ENCODE measurements at regions not wholly inside any gene's neighbourhood (a gene's known extent, or its start where the extent isn't known, plus 50 kb on each side); places are given as distances from the start of the nearest gene placed in this dataset.

DNA sequence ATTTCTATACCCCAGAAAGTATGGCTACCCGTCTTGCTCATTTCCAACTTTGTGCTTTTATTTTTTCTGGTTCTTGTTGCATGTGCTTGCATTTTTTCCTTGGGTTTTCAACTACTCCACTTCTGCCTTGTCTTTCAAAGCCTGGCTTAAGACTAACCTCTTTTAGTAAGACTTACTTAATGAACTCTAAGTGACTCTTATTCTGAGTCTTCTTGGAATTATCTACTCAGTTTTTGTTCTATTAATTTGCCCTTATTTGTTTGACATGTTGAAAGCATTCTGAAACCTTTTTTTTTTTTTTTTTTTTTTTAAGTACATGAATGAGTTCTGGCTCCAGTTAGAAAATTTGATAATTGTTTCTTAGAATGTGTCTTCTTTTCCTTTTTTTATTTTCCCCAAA lies 74.8 kb downstream of the SLIT2 start:
- H3K4me1 Mint-ChIP-seq (ENCODE audit: unreplicated experiment): peaks cover 2% of the 10 kb centered on the region
- no peaks in the 10 kb centered on the region for H3K9me3 Mint-ChIP-seq (ENCODE audit: unreplicated experiment)
- no peak for DNase-seq (ENCODE audit: low spot score)
- H3K4me3 Mint-ChIP-seq (ENCODE audit: unreplicated experiment): no peak overlapping the region
- no peaks in the 10 kb centered on the region for H3K27me3 Mint-ChIP-seq (ENCODE audit: unreplicated experiment)
- H3K27ac Mint-ChIP-seq (ENCODE audit: unreplicated experiment): no peak overlapping the region
- TF ChIP-seq, protein P1, sequence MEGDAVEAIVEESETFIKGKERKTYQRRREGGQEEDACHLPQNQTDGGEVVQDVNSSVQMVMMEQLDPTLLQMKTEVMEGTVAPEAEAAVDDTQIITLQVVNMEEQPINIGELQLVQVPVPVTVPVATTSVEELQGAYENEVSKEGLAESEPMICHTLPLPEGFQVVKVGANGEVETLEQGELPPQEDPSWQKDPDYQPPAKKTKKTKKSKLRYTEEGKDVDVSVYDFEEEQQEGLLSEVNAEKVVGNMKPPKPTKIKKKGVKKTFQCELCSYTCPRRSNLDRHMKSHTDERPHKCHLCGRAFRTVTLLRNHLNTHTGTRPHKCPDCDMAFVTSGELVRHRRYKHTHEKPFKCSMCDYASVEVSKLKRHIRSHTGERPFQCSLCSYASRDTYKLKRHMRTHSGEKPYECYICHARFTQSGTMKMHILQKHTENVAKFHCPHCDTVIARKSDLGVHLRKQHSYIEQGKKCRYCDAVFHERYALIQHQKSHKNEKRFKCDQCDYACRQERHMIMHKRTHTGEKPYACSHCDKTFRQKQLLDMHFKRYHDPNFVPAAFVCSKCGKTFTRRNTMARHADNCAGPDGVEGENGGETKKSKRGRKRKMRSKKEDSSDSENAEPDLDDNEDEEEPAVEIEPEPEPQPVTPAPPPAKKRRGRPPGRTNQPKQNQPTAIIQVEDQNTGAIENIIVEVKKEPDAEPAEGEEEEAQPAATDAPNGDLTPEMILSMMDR (IDR thresholded peaks at IDR 0.05; ENCODE audit: unreplicated experiment): no peak
- H3K36me3 Mint-ChIP-seq (ENCODE audit: low read depth, unreplicated experiment): no peaks in the 10 kb centered on the region

DNA sequence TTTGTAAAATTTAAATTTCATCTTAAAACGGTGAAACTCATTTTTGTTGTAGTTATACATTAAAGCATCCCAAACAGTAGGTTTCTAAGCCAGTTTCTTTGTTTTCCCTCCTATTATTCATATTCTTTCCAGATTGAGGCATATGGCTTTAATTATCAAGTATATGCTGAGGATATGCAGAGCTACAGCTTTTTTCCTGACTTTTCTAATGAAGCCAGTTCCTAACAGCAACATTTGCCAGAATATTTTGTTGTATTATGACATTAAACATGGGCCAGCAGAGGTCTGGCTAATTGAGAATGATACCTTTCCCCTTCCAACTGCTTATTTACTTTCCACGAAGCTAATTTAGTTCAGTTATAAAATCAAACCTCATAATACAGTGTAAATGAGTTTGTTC lies 75.3 kb downstream of the SLIT2 start:
- H3K4me1 Mint-ChIP-seq (ENCODE audit: unreplicated experiment): peaks cover 2% of the 10 kb centered on the region
- no peaks in the 10 kb centered on the region for H3K27me3 Mint-ChIP-seq (ENCODE audit: unreplicated experiment)
- no peak overlapping the region for H3K4me3 Mint-ChIP-seq (ENCODE audit: unreplicated experiment)
- H3K27ac Mint-ChIP-seq (ENCODE audit: unreplicated experiment): no peak overlapping the region
- H3K36me3 Mint-ChIP-seq (ENCODE audit: low read depth, unreplicated experiment): no peaks in the 10 kb centered on the region
- TF ChIP-seq, protein P1 (IDR thresholded peaks at IDR 0.05; ENCODE audit: unreplicated experiment): no peak
- H3K9me3 Mint-ChIP-seq (ENCODE audit: unreplicated experiment): no peaks in the 10 kb centered on the region
- DNase-seq (ENCODE audit: low spot score): no peak

DNA sequence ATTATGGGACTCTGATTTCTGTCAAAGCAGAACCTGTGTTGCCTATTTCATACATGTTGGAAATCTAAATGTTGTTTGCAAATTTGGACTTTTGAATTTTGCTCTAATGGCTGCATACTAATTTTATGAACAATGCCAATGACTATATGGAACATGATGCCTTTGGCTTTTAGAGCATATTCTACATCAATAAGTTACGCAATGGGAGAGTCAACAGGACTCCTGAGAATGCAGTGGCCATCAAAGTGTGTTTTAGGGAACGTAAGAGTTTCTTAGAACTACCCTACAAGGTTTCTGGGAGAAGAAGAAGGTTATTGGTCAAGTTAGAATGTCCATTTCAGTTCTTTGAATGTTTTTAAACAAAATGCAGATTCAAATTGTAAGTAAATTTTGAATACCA lies 76.1 kb downstream of the SLIT2 start:
- Mint-ChIP-seq H3K9me3 (ENCODE audit: unreplicated experiment) (no peaks in the 10 kb centered on the region), H3K36me3 (ENCODE audit: low read depth, unreplicated experiment) (no peaks in the 10 kb centered on the region), H3K4me1 (ENCODE audit: unreplicated experiment) (peaks cover 2% of the 10 kb centered on the region), H3K4me3 (ENCODE audit: unreplicated experiment) (no peak overlapping the region), H3K27me3 (ENCODE audit: unreplicated experiment) (no peaks in the 10 kb centered on the region), H3K27ac (ENCODE audit: unreplicated experiment) (no peak overlapping the region)
- TF ChIP-seq, protein P1 (IDR thresholded peaks at IDR 0.05; ENCODE audit: unreplicated experiment): no peak
- DNase-seq (ENCODE audit: low spot score): no peak

DNA sequence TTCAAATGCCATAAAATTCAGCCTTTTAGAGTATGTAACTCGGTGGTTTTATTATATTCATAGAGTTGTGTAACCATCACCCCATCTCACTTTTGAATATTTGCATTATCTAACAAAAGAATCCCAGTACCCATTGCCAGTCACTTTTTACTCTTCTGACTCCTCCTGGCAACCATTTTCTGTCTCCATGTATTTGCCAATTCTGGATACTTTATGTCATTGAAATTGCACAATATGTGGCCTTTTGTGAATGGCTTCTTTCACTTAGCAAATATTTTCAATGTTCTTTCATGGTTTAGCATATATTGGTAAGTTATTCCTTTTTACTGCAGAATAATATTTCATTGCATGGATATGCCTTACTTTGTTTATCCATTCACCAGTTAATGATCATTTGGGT lies 79.9 kb downstream of the SLIT2 start:
- no peak for DNase-seq (ENCODE audit: low spot score)
- Mint-ChIP-seq H3K36me3 (ENCODE audit: low read depth, unreplicated experiment) (no peaks in the 10 kb centered on the region), H3K4me1 (ENCODE audit: unreplicated experiment) (no peaks in the 10 kb centered on the region), H3K27me3 (ENCODE audit: unreplicated experiment) (no peaks in the 10 kb centered on the region), H3K9me3 (ENCODE audit: unreplicated experiment) (no peaks in the 10 kb centered on the region), H3K27ac (ENCODE audit: unreplicated experiment) (no peak overlapping the region), H3K4me3 (ENCODE audit: unreplicated experiment) (no peak overlapping the region)
- TF ChIP-seq, protein P1 (IDR thresholded peaks at IDR 0.05; ENCODE audit: unreplicated experiment): no peak

DNA sequence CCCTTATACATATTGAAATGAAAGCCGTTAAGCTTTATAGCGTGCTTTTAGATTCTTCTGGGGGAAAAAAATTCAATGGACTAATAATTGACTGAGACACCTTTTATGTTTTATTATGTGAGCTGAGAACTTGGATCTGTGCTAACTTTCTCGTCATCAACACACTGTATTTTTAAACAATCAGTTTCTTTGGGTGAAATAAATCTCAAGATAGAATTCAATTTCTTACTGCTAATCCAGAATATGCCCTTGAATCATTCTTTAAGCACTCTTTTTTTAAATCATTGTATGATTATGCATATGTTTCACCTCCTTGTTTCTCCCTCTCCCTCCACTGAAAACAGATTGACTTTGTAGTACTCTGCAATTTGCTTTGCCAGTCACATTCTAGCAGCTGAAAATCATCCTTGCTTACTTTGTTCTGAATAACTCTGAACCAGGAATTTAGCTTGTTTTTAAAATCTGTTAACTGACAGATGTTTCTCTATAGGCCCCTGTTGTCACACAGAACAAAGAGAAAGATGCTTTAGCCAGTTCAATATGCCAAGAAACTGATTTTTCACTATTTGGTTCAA lies 81.5 kb downstream of the SLIT2 start:
- no peak overlapping the region for H3K4me3 Mint-ChIP-seq (ENCODE audit: unreplicated experiment)
- H3K27me3 Mint-ChIP-seq (ENCODE audit: unreplicated experiment): peaks cover 2% of the 10 kb centered on the region
- H3K4me1 Mint-ChIP-seq (ENCODE audit: unreplicated experiment): no peaks in the 10 kb centered on the region
- no peaks in the 10 kb centered on the region for H3K36me3 Mint-ChIP-seq (ENCODE audit: low read depth, unreplicated experiment)
- DNase-seq (ENCODE audit: low spot score): no peak
- TF ChIP-seq, protein P1 (IDR thresholded peaks at IDR 0.05; ENCODE audit: unreplicated experiment): no peak
- no peaks in the 10 kb centered on the region for H3K9me3 Mint-ChIP-seq (ENCODE audit: unreplicated experiment)
- H3K27ac Mint-ChIP-seq (ENCODE audit: unreplicated experiment): no peak overlapping the region
